Neuronal stem cell (in vitro differentiated cells): ENCODE measurements at regions not wholly inside any gene's neighbourhood (a gene's known extent, or its start where the extent isn't known, plus 50 kb on each side); places are given as distances from the start of the nearest gene placed in this dataset.

Experiments used
- DNase-seq: peaks from one replicate; pipeline ENCODE4 v3.0.0-alpha.2; 2013; ENCODE audit warnings: low spot score
- H2AFZ ChIP-seq: one replicate; pipeline ENCODE4 v1.6.1; 2013; ENCODE audit warnings: mild to moderate bottlenecking, low read length, inconsistent platforms
- H2AK5ac ChIP-seq: 2 replicates; pipeline ENCODE4 v1.6.1; 2013; ENCODE audit warnings: low read depth, mild to moderate bottlenecking, inconsistent platforms, low read length, moderate library complexity, mixed read lengths
- H2BK120ac ChIP-seq: 2 replicates; pipeline ENCODE4 v1.6.1; 2013; ENCODE audit warnings: low read depth, mild to moderate bottlenecking, inconsistent platforms, low read length, moderate library complexity, mixed read lengths
- H2BK12ac ChIP-seq: one replicate; pipeline ENCODE4 v1.6.1; 2013; ENCODE audit warnings: low read length, inconsistent platforms
- H2BK15ac ChIP-seq: 2 replicates; pipeline ENCODE4 v1.6.1; 2013; ENCODE audit warnings: mild to moderate bottlenecking, low read length, inconsistent platforms, mixed read lengths
- H2BK5ac ChIP-seq: one replicate; pipeline ENCODE4 v1.6.1; 2013; ENCODE audit warnings: inconsistent platforms, mild to moderate bottlenecking, low read length, moderate library complexity
- H3K14ac ChIP-seq: one replicate; pipeline ENCODE4 v1.6.1; 2013; ENCODE audit warnings: low read length, inconsistent platforms
- H3K18ac ChIP-seq: 2 replicates; pipeline ENCODE4 v1.6.1; 2013; ENCODE audit warnings: low read length, inconsistent platforms
- H3K23ac ChIP-seq: 2 replicates; pipeline ENCODE4 v1.6.1; 2013; ENCODE audit warnings: low read depth, mild to moderate bottlenecking, mixed read lengths, low read length, inconsistent platforms; ENCODE audit not compliant: poor library complexity
- H3K27ac ChIP-seq: replicated peaks from 3 replicates; pipeline ENCODE4 v1.5.1; 2013; ENCODE audit warnings: low read length, inconsistent platforms
- H3K27me3 ChIP-seq, 3 experiments: 2 replicates each; pipeline ENCODE4 v1.6.1; 2013; ENCODE audit warnings: low read length in 3 of 3, mild to moderate bottlenecking in 2 of 3, inconsistent platforms in 1 of 3, low read depth in 1 of 3, mixed read lengths in 1 of 3, moderate library complexity in 1 of 3; ENCODE audit not compliant: control insufficient read depth in 3 of 3, insufficient read depth in 3 of 3
- H3K36me3 ChIP-seq, 2 donors: replicated peaks in 1 of 2; 2 replicates each; pipeline ENCODE4 v1.6.1; 2013; ENCODE audit warnings: low read length in 2 of 2; ENCODE audit not compliant: control insufficient read depth in 2 of 2, insufficient read depth in 2 of 2
- H3K4ac ChIP-seq: 2 replicates; pipeline ENCODE4 v1.6.1; 2013; ENCODE audit warnings: inconsistent platforms, mild to moderate bottlenecking, low read length, moderate library complexity
- H3K4me1 ChIP-seq, 2 donors: 1 replicate in 1 of 2; 2 replicates in 1 of 2; pipeline ENCODE4 v1.6.1; 2013; ENCODE audit warnings: low read length in 2 of 2, low read depth in 1 of 2; ENCODE audit not compliant: control insufficient read depth in 2 of 2, insufficient read depth in 1 of 2
- H3K4me2 ChIP-seq: one replicate; pipeline ENCODE4 v1.6.1; 2013; ENCODE audit warnings: mild to moderate bottlenecking, low read length, inconsistent platforms; ENCODE audit not compliant: insufficient read depth, poor library complexity, severe bottlenecking
- H3K4me3 ChIP-seq, 2 donors: 2 replicates each; pipeline ENCODE4 v1.5.1; 2013; ENCODE audit warnings: low read length in 2 of 2, mild to moderate bottlenecking in 2 of 2, inconsistent platforms in 1 of 2, moderate library complexity in 1 of 2
- H3K79me1 ChIP-seq: one replicate; pipeline ENCODE4 v1.6.1; 2013; ENCODE audit warnings: low read depth, mild to moderate bottlenecking, inconsistent platforms, low read length, moderate library complexity
- H3K9ac ChIP-seq: one replicate; pipeline ENCODE4 v1.6.1; 2013; ENCODE audit warnings: mild to moderate bottlenecking, low read depth, low read length, inconsistent platforms; ENCODE audit not compliant: poor library complexity
- H3K9me3 ChIP-seq, 2 donors: replicated peaks in 1 of 2; 2 replicates each; pipeline versions ENCODE3 to v1.6.1; 2013; ENCODE audit warnings: low read length in 2 of 2, mild to moderate bottlenecking in 2 of 2, inconsistent platforms in 1 of 2, low read depth in 1 of 2, mixed read lengths in 1 of 2, moderate library complexity in 1 of 2; ENCODE audit not compliant: control insufficient read depth in 2 of 2, insufficient read depth in 1 of 2
- H4K8ac ChIP-seq: one replicate; pipeline ENCODE4 v1.6.1; 2013; ENCODE audit warnings: low read depth, mild to moderate bottlenecking, inconsistent platforms, low read length, moderate library complexity
- H4K91ac ChIP-seq: one replicate; pipeline ENCODE4 v1.6.1; 2013; ENCODE audit warnings: low read length, low read depth, mild to moderate bottlenecking, inconsistent platforms; ENCODE audit not compliant: poor library complexity
- WGBS, 2 donors: extraction: QIAGEN DNeasy Blood & Tissue Kit; methylation state at CpG; one replicate each; pipeline ENCODE4 v1.1.7; 2013; ENCODE audit warnings: missing lambda C conversion rate in 2 of 2, mixed read lengths in 1 of 2; ENCODE audit not compliant: insufficient read length in 2 of 2, insufficient replicate concordance in 1 of 2; ENCODE audit errors: extremely low coverage in 2 of 2; 5-methylcytosine and 5-hydroxymethylcytosine counted together

DNA sequence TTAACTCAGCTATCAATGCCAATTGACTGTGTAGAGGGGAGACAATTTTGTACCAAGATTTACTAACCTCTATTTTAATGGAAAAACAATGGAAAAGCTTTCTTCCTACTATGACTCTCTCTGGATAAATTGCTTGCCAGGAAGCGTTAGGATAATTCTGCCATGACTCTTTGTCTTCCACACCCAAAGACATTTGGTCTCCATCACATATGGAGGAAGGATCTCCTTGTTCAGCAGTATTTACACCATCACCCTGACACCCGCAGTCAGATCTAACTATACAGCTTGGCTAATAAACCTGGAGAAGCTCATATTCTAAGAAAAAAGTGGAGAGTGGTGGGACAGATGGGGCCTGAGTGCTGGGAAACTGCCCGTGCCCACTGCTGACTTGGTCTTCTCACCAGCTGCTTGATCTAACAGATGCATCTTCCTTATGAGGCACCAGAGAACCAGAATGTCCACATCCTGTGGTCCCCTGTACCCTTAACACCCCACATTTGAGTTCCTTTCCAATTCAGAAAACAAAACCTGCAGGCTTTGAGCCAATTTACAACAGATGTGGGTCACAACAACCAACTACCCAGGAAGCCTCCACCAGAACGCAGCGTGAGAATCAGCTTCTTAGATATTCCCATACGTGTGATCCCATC lies 154.0 kb downstream of the DAD1 start:
- Histone ChIP-seq H2BK5ac (no peak overlapping the region), H3K4me1 (peaks cover 0 to 2% of the 10 kb centered on the region in 2 donors), H3K14ac (no peak overlapping the region), H2AFZ (no peak overlapping the region), H3K9ac (no peak overlapping the region), H3K9me3 (peaks cover 0 to 1% of the 10 kb centered on the region in 2 donors), H2AK5ac (no peak overlapping the region), H2BK15ac (no peak overlapping the region), H3K79me1 (no peaks in the 10 kb centered on the region), H3K4ac (no peak overlapping the region), H3K36me3 (no peaks in the 10 kb centered on the region), H3K27me3 (peaks cover 0 to under 1% (median 0%) of the 10 kb centered on the region in 3 experiments), H3K4me3 (no peak overlapping the region), H3K18ac (no peak overlapping the region), H2BK120ac (no peak overlapping the region), H3K4me2 (no peak overlapping the region), H3K23ac (no peak overlapping the region), H3K27ac (no peak overlapping the region), H4K8ac (no peak overlapping the region), H4K91ac (no peak overlapping the region), H2BK12ac (no peak overlapping the region)
- no CpG with 5 or more reads among the region's 6 CpGs for WGBS, 2 donors
- no peak for DNase-seq

DNA sequence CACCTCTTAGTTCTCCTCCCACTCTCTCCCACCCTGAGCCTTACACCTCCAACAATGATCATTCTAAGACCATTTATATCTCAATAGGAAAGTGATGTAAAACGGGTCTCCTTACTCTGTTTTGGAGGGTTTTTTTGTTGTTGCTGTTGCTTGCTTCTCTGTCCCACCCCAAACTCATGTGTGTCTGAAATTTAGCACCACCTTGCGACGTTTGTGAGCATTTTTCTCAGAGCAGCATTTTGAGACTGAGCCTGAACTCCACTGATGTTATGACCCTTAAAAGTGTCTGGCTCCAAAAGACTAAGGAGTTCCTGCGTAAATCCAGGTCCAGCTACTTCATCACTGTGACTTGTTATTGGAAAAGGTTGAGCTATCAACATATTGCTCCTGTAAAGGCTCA lies 155.0 kb downstream of the DAD1 start:
- no peak overlapping the region for H3K4me2 ChIP-seq
- no peaks in the 10 kb centered on the region for H3K27me3 ChIP-seq
- H2AFZ ChIP-seq = no peak overlapping the region
- H3K18ac ChIP-seq = no peak overlapping the region
- H4K91ac ChIP-seq = no peak overlapping the region
- H3K9me3 ChIP-seq = peaks cover 0 to 1% of the 10 kb centered on the region in 2 donors
- H3K14ac ChIP-seq = no peak overlapping the region
- H4K8ac ChIP-seq = no peak overlapping the region
- H3K27ac ChIP-seq = no peak overlapping the region
- no peak overlapping the region for H2BK5ac ChIP-seq
- H2BK12ac ChIP-seq = no peak overlapping the region
- H3K23ac ChIP-seq = no peak overlapping the region
- no peak overlapping the region for H3K9ac ChIP-seq
- WGBS, 2 donors = no CpG with 5 or more reads among the region's 4 CpGs
- no peak overlapping the region for H3K4me3 ChIP-seq
- H3K4ac ChIP-seq = no peak overlapping the region
- no peaks in the 10 kb centered on the region for H3K79me1 ChIP-seq
- H3K36me3 ChIP-seq = no peaks in the 10 kb centered on the region
- H2BK15ac ChIP-seq = no peak overlapping the region
- no peak overlapping the region for H2AK5ac ChIP-seq
- DNase-seq = no peak
- H3K4me1 ChIP-seq = peaks cover 1 to 8% of the 10 kb centered on the region in 2 donors
- H2BK120ac ChIP-seq = no peak overlapping the region

DNA sequence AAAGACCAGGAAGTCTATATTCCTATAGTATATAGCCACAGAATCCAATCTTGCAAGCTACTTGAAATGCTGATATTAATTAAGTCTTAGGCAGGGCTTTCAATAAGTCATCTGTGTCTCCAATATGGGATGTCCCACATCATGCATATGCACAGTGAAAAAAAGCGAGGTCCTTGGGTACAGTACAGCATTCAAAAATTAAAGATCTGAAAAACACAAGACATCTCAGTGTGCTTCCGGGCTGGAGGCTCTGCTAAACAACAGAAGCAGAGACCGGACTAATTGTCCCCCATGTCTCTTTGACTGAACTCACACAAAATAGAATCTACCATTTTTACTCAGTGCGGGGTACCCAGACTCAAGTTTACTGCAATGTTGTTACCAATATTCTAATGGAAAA lies 156.0 kb downstream of the DAD1 start:
- no peak overlapping the region for H2BK120ac ChIP-seq
- no peak overlapping the region for H4K91ac ChIP-seq
- no CpG with 5 or more reads among the region's 4 CpGs for WGBS, 2 donors
- H3K36me3 ChIP-seq = no peaks in the 10 kb centered on the region
- H3K9ac ChIP-seq = no peak overlapping the region
- H3K14ac ChIP-seq = no peak overlapping the region
- no peaks in the 10 kb centered on the region for H3K27me3 ChIP-seq
- no peaks in the 10 kb centered on the region for H3K79me1 ChIP-seq
- H3K4me3 ChIP-seq = no peak overlapping the region
- no peak overlapping the region for H3K4me2 ChIP-seq
- no peak overlapping the region for H2AFZ ChIP-seq
- H3K9me3 ChIP-seq = peaks cover 0 to 1% of the 10 kb centered on the region in 2 donors
- H2BK12ac ChIP-seq = no peak overlapping the region
- DNase-seq = no peak
- H4K8ac ChIP-seq = no peak overlapping the region
- no peak overlapping the region for H3K23ac ChIP-seq
- no peak overlapping the region for H3K27ac ChIP-seq
- no peak overlapping the region for H3K4ac ChIP-seq
- no peak overlapping the region for H3K18ac ChIP-seq
- no peak overlapping the region for H2AK5ac ChIP-seq
- no peak overlapping the region for H2BK5ac ChIP-seq
- no peak overlapping the region for H2BK15ac ChIP-seq
- peaks cover 2 to 17% of the 10 kb centered on the region in 2 donors for H3K4me1 ChIP-seq

DNA sequence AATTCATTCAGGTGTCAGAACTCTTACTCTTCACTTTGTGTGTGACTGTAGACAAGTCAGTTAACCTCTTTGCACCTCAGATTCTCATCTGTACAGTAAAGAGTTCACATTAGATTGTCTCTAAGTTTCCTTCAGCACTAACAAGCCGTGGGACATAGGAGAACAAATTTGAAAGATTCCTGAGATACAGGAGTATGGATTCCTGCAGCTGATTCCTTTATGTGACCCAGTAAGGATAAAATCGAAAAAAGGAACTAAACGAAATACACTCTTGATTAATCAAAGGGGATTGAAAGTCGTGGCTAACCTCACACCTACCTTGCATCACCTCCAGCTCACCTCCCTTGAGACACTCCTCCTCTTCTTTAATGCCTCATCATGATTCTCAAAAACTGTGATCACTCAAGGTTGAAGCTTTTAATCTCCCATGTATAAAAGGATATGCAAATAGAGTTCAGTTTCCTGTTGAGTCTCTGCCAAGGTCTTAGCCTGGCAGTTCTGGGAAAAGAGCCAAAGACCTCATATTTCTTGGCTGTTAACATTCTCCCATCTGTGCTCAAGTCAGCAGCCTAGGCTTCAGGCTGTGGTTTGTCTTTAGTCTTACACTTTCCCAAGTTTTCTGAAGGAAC lies 156.6 kb downstream of the DAD1 start:
- no peak overlapping the region for H3K18ac ChIP-seq
- no peak for DNase-seq
- H3K4me1 ChIP-seq = peaks cover 7 to 23% of the 10 kb centered on the region in 2 donors
- H4K91ac ChIP-seq = no peak overlapping the region
- H2BK5ac ChIP-seq = no peak overlapping the region
- H2AK5ac ChIP-seq = no peak overlapping the region
- H3K9ac ChIP-seq = no peak overlapping the region
- peaks cover 0 to 1% of the 10 kb centered on the region in 2 donors for H3K9me3 ChIP-seq
- no peak overlapping the region for H3K14ac ChIP-seq
- H3K4ac ChIP-seq = no peak overlapping the region
- no peak overlapping the region for H2BK12ac ChIP-seq
- no peak overlapping the region for H4K8ac ChIP-seq
- H3K4me3 ChIP-seq = no peak overlapping the region
- no peak overlapping the region for H3K23ac ChIP-seq
- no peak overlapping the region for H3K4me2 ChIP-seq
- H3K27ac ChIP-seq = no peak overlapping the region
- H3K36me3 ChIP-seq = no peaks in the 10 kb centered on the region
- H3K27me3 ChIP-seq = no peaks in the 10 kb centered on the region
- no CpG with 5 or more reads among the region's 4 CpGs for WGBS, 2 donors
- no peak overlapping the region for H2BK120ac ChIP-seq
- H2AFZ ChIP-seq = no peak overlapping the region
- H3K79me1 ChIP-seq = no peaks in the 10 kb centered on the region
- no peak overlapping the region for H2BK15ac ChIP-seq
